Panc1 (cell line): ENCODE measurements at regions not wholly inside any gene's neighbourhood (a gene's known extent, or its start where the extent isn't known, plus 50 kb on each side); places are given as distances from the start of the nearest gene placed in this dataset.

Experiments used
- ATAC-seq: fragments of 200-7000 bp; cut with Tn5 transposase; 2 replicates; pipeline ENCODE4 v1.9.1; 2020; ENCODE audit warnings: mild to moderate bottlenecking, moderate library complexity
- BruUV-seq: library from RNA; stranded (reverse); fragments of 400-500 nt; replicated peaks from 2 replicates; lab custom pipeline; 2021; lab: Mats Ljungman, UMichigan
- CTCF ChIA-PET: fragments of 300-600 bp; sonication (Branson Sonifier 250); formaldehyde crosslinking; loops from one replicate; lab custom pipeline; 2022; ENCODE audit warnings: antibody characterized with exemption; lab: Charles Lee
- POLR2A ChIA-PET: fragments of 300-600 bp; sonication (Branson Sonifier 250); formaldehyde crosslinking; loops from one replicate; lab custom pipeline; 2022; ENCODE audit warnings: antibody characterized with exemption; lab: Charles Lee
- DNase-seq: peaks from one replicate; pipeline ENCODE4 v3.0.0-alpha.2; 2010; ENCODE audit warnings: low read depth, low spot score
- H3K27ac ChIP-seq: 2 replicates; pipeline ENCODE4 v1.5.1; 2011; ENCODE audit warnings: mild to moderate bottlenecking, low read length, inconsistent platforms
- H3K27me3 ChIP-seq: fragments of 200-500 bp; sonication (Bioruptor generic); 2 replicates; pipeline ENCODE4 v1.6.0; 2014; ENCODE audit warnings: low read length, inconsistent platforms; ENCODE audit not compliant: control insufficient read depth, insufficient read depth
- H3K36me3 ChIP-seq: fragments of 200-500 bp; sonication (Bioruptor generic); 2 replicates; pipeline ENCODE4 v1.5.1; 2014; ENCODE audit warnings: inconsistent platforms, mild to moderate bottlenecking, low read length, moderate library complexity; ENCODE audit not compliant: control insufficient read depth, insufficient read depth
- H3K4me1 ChIP-seq: 2 replicates; pipeline ENCODE4 v1.5.1; 2011; ENCODE audit warnings: inconsistent platforms, mild to moderate bottlenecking, low read length, moderate library complexity; ENCODE audit not compliant: control insufficient read depth, insufficient read depth
- H3K4me3 ChIP-seq, 2 experiments: 2 replicates each; pipeline ENCODE4 v1.5.1; 2011 to 2012; ENCODE audit warnings: low read depth in 2 of 2, low read length in 2 of 2, mild to moderate bottlenecking in 2 of 2, inconsistent platforms in 1 of 2, moderate library complexity in 1 of 2
- H3K9me3 ChIP-seq: fragments of 200-500 bp; sonication (Bioruptor generic); 2 replicates; pipeline ENCODE4 v1.5.1; 2014; ENCODE audit warnings: low read depth, mild to moderate bottlenecking, inconsistent platforms, low read length, moderate library complexity; ENCODE audit not compliant: control insufficient read depth, insufficient read depth
- CTCF ChIP-seq: fragments of 450-650 bp; IDR thresholded peaks from 2 replicates; pipeline ENCODE4 v1.5.1; 2017; ENCODE audit warnings: mild to moderate bottlenecking
- POLR2AphosphoS5 ChIP-seq: IDR thresholded peaks from 2 replicates; pipeline ENCODE4 v1.6.1; 2012; ENCODE audit warnings: mild to moderate bottlenecking, low read depth, low read length, moderate library complexity
- REST ChIP-seq, 2 experiments: IDR thresholded peaks; 2 replicates each; pipeline ENCODE4 v1.6.1; 2011 to 2012; ENCODE audit warnings: low read depth in 2 of 2, control low read depth in 1 of 2, low read length in 1 of 2, mild to moderate bottlenecking in 1 of 2, moderate library complexity in 1 of 2; ENCODE audit not compliant: insufficient read depth in 1 of 2
- SIN3A ChIP-seq: IDR thresholded peaks from 2 replicates; pipeline ENCODE4 v1.6.1; 2012; ENCODE audit warnings: low read depth, mild to moderate bottlenecking, low read length, moderate library complexity, borderline replicate concordance; ENCODE audit not compliant: insufficient read depth
- TCF7L2 ChIP-seq: IDR thresholded peaks from 2 replicates; pipeline ENCODE4 v1.6.1; 2011; ENCODE audit warnings: mild to moderate bottlenecking, low read depth, low read length, inconsistent platforms
- in situ Hi-C: cut with HindIII; loops from 2 replicates; pipeline ENCODE4 v1.10.0; 2016; ENCODE audit warnings: low sequenced_read_pairs, low pct_unique_long_range_greater_than_20kb
- intact Hi-C: fragments of 100-400 bp; cut with micrococcal nuclease; formaldehyde crosslinking; loops from one replicate; pipeline ENCODE4 v1.10.0; 2022; ENCODE audit not compliant: unreplicated experiment

- intact Hi-C loops: no loop called here
These were observed 548.5 kb upstream of the ID2 start for GRCh38 chr2:8133363-8133762.

GRCh38 chr2:8133913-8134472 lies 547.9 kb upstream of the ID2 start:
- Histone ChIP-seq H3K27me3 (no peaks in the 10 kb centered on the region), H3K9me3 (no peaks in the 10 kb centered on the region), H3K36me3 (no peaks in the 10 kb centered on the region), H3K4me1 (no peaks in the 10 kb centered on the region), H3K27ac (no peak overlapping the region), H3K4me3 (no peak overlapping the region)
- no peak for TF ChIP-seq TCF7L2
- no peak for TF ChIP-seq SIN3A
- TF ChIP-seq POLR2AphosphoS5: no peak
- TF ChIP-seq REST (IDR thresholded peaks at IDR 0.05; ENCODE audit: insufficient read depth in 1 of 2, low read depth in 2 of 2, low read length in 1 of 2): no peak
- no peak for TF ChIP-seq CTCF
- in situ Hi-C loops (no loop called here), intact Hi-C loops (no loop called here)
- CTCF ChIA-PET: no interaction called here
- POLR2A ChIA-PET: no interaction called here
- ATAC-seq: no peak
- DNase-seq: no peak
- BruUV-seq: no TSS peak

More at GRCh38 chr2:8133363-8133762, 548.5 kb upstream of the ID2 start:
- POLR2A ChIA-PET: no interaction called here
- H3K27ac ChIP-seq: no peak overlapping the region
- H3K27me3 ChIP-seq: no peaks in the 10 kb centered on the region
- no peak overlapping the region for H3K4me3 ChIP-seq
- no peaks in the 10 kb centered on the region for H3K9me3 ChIP-seq
- CTCF ChIA-PET: no interaction called here
- DNase-seq (no peak), ATAC-seq (no peak)
- no peaks in the 10 kb centered on the region for H3K36me3 ChIP-seq
- no peaks in the 10 kb centered on the region for H3K4me1 ChIP-seq
- in situ Hi-C loops: no loop called here
- no TSS peak for BruUV-seq
- TF ChIP-seq POLR2AphosphoS5 (no peak), CTCF (peak; percentile 15)
